DMS79 (cell line): ENCODE measurements at regions not wholly inside any gene's neighbourhood (a gene's known extent, or its start where the extent isn't known, plus 50 kb on each side); places are given as distances from the start of the nearest gene placed in this dataset.
"Not testable (repeated sequence)": the region's sequence is repeated elsewhere in the genome, so short reads cannot be mapped to it uniquely, and the experiment has no call there.

Experiments used
- DNase-seq: peaks from one replicate; lab custom pipeline; 2025; lab: John Stamatoyannopoulos, UW

DNA sequence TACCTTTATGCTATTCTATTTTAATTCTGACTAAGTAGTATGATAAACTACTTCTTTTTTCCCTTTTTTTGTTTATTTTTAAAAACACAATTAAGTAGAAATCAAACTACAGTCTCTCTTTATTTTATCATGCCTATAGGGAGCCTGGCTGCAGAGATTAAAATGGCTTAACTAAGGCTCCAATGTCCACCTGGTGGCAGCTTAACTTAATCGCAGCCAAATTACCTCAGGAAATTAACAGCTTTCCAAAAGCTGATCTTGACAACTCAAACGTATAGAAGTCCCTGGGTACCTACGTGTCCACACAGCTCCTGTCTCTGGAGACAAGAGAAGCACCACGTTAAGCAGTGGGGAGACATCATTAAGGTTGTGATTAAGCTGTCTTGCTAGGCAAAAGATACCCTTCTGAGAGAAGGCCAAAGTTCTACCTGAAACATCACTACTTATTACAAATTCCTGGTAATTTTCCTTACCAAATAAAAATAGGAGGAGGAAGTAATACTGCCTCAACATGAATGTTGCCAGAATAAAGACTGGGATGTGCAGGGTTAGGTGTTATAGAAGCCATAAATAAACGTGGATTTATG lies 63.2 kb upstream of the SNX19 start:
- peak; percentile 46 for DNase-seq

DNA sequence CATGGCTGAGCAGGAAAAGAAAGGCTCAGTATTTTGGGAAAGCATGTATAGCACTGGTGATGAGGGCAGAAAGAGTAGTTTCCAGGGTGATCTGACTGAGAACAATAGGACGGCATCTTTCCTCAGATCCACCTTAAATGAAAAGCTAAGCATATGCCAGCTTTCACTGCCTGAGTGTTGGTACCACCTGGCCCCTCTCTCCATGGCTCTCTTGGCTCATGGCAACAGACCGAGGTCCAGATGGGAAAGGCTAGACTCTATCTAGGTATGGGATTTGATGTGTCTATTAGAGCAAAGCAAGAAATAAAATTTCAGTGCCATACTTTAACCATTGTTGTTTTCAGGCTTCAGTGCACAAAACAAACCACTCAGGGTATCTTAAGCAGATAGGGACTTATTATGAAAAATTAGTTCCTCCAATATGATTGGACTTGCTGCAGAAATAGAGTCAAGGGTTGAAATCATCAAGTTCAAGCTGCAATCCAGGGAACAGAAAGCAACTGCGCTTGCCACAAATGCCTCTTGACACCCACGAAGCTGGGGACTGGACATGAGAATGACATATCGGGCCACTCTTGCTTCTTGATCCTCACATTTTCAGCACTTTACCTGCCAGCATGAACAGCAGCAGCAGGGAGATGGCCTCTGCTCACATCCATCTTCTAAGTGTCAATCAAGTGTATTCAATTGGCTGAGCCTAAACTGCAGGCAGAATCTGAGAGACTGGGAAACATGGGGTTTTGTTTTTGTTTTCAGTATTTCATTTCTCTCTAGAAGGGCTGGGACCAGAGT lies 64.0 kb upstream of the SNX19 start:
- peak; percentile 98 for DNase-seq

- not testable (repeated sequence) for DNase-seq
Observed at GRCh38 chr11:130984241-130984640, 68.0 kb upstream of the SNX19 start.

- DNase-seq: peak; percentile 98
Observed at GRCh38 chr11:130992788-130993187, 76.5 kb upstream of the SNX19 start.

DNA sequence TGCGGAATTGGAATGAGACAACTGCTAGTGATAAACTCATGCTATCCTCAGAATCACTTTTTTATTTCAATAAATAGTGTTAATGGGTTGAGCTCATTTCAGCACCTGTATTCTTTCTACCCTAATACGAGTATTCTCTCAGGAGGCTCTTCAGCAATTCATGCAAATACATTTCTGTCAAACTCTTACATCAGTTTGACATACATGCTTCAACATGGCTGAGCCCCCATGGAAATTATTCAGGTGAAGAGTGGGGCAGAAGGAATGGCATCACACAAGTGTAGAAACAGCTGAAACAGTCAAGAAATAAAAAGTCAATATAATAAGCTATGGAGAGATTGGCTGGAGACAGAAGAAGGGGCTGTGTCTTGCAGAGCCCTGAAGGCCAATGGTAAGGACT lies 77.8 kb upstream of the SNX19 start:
- no peak for DNase-seq

DNA sequence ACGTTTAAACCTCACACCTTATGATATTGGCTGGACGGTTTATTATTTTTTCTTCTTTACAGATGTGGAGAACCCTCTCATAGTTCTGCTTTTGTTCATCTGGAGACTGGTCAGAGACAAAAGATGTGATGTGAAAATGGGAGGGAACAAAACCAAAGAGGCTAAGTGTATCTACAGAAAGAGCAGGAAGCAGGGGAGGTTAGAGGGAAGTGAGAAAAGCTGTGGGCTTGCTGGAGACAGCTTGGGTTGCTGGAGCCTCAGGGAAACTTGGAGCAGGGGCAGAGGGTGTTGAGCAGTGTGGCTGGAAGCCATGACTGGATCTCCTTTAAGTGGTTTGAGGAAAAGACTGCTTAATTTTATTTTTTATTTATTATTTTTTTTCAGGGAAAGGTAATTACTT lies 79.0 kb upstream of the SNX19 start:
- DNase-seq: peak; percentile 79

DNA sequence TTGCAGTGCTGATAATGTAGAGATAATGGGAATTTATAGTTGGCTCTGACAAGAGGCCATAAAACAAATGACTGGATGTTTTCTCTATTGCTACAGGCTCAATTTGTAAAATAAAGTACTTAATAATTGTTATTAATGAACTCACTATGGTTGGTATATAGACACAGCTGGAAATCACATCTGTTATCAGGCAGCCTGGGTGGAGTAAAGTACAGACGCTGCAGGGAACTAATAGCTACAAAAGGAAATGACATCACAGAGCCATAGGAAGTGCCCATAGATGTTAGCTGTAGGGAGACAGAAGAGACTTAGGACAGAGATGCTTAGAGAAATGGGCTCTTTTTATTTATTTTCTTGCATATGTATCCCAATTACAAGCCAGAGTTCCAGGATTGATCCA lies 81.0 kb upstream of the SNX19 start:
- DNase-seq: peak; percentile 30

DNA sequence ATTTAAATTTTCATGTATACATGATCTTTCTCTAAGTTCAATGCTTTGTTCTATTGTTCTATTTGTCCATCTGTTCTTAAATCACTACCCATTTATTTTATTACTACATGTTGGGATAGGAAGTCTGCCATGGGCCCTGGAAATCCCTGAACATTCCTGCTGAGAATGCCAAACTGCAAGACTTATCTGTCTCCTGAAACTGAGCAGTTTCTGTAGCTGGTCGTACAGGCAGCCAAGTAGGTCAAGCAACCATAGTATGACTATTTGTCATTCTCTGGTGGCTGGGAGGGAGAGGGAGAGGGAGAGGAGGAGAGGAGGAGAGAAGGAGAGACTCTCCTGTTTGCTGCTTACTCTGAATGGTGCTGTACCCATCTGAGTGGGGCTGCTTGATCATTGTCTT lies 82.8 kb upstream of the SNX19 start:
- no peak for DNase-seq

DNA sequence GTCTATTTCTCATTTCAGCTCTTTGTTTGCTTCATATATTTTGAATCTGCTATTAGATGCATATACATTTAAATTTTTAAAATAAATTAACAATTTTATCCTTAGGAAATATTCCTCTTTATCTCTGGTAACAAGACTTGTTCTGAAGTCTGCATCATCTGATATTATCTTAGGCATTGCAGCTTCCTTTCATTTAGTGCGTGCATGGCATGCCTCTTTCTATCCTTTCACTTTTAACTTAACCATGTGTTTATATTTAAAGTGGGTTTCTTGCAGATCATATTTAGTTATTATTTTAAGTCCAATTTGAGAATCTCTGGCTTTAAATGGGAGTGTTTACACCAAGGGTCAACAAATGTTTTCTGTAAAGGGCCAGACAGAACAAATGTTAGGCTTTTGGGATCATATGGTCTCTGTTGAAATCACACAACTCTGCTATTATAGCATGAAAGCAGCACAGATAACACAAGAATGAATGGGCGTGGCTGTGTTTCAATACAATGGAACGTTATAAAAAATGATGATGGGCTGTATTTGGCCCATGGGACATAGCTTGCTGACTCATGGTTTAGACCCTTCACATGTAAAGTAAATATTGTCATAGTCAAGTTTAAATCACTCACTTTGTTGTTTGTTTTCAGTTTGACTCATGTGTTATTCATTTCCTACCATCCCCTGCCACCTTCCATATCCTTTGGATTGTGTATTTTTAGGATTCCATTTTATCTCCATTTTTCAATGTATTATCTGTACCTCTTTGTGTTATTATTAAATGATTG lies 83.9 kb upstream of the SNX19 start:
- peak; percentile 14 for DNase-seq

DNA sequence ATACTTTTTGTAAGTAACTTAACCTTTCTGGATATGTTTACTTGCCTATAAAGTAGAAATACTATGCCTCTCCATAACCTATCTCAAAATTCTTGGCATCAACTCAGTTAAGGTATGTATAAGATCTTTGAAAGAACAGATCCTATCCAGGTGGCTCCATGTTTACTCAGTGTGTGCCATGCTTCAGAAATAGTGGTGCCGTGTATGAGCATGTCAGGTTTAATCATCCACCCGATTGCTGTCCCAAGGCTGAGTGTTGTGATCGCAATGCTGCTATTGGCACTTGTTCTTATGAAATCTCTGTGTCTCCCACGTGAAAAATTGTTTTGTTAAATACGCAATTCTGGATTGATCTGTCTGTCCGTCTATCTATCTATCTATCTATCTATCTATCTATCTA lies 85.9 kb upstream of the SNX19 start:
- DNase-seq: no peak

GRCh38 chr11:131005829-131006228 lies 89.5 kb upstream of the SNX19 start:
- no peak for DNase-seq

DNA sequence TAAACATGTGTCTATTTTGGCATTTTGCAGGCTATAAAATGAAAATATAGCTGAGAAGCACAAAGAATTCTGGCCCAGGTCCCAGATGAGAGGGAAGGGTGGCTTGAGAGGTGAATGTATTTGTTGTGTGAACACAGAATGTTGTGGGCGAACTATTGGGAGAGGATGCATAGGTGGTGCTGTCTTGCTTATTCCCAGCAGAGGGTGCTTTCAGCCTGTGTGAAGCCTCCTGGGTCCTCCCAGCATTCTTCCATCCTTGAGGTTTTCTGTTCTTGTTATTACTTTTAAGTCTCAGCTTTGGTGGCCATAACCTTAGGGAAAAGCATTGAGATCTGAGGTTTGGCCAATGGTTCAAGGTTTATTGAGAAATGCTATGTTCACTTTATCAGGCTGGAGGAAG lies 108.7 kb upstream of the SNX19 start:
- peak; percentile 15 for DNase-seq

DNA sequence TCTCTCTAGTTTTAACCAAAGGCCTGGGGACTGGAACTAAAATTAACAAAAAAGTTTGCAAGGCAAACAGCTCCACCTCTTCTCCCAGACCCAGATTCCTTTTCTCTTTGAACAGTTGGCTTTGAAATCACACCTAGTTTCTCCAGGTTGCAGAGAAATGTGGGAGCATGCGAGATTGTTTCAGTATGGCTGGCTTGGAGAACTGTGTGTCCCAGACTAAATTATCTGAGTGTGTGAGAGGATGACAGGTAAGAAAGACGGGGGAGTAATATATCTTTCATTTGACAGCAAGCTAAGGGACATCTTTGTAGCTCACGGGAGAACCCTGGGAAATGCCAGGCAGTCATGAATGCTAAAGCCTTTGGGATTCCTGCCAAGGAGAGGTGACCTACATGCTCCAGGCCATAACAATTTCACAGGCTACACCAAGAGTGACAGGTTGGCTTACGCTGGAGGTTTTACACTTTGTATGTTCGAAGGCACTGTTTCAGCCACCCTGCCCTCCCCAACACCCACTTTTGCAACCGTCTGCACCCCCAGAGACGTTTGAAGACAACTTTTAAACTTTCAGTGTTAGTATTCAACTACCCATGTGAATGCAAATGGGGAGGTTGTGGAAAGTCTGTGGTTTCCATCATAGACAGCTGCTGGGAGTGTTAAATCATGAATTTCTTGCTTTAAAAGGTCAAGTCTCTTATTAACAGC lies 109.3 kb upstream of the SNX19 start:
- no peak for DNase-seq

DNA sequence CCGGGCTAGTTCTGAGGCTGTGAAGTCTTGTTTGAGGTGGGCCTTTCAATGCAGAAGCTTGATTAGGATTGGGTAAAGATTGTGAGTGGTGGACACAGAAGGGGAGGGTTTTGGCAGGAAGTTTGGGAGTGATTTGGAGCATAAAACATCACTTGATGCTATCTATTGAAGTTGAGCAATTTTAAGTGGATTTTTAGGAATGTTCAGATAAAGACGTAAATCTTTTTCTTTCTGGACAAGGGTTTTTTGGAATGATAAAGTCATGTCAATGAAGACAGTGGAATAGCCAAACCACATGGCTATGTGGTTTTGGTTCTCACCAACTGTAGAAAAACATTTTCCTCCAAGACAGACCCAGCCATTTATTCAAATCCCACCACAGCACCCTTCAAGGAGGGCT lies 111.2 kb upstream of the SNX19 start:
- DNase-seq: no peak

DNA sequence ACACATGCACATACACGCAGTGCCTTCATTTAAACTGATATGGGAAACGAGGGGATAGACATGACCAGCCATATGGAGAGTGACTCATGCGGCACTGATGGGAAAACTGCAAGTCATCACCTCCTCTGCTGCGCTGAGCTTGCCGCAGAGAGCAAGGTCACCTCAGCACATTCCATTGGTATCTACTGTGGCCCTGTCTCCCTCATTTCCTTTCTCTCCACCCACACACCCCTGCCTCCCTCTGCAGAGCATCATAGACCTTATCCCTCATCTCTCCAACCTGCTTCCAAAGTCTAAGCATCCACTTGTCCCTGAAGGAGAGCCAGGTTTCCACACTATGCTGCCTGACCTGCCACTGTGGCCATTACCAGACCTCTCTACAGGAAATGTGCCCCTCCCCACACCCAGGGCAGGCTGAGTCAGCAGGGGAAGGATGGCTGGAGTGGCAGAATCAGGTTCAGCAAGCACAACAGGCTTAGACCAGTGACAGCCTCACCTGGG lies 116.9 kb upstream of the SNX19 start:
- peak; percentile 70 for DNase-seq

- DNase-seq: no peak
Observed at GRCh38 chr11:131036514-131036913, 120.2 kb upstream of the SNX19 start.

- no peak for DNase-seq
Observed at GRCh38 chr11:131037873-131038272, 121.6 kb upstream of the SNX19 start.

- DNase-seq: no peak
Observed at GRCh38 chr11:131038597-131038996, 122.3 kb upstream of the SNX19 start.

DNA sequence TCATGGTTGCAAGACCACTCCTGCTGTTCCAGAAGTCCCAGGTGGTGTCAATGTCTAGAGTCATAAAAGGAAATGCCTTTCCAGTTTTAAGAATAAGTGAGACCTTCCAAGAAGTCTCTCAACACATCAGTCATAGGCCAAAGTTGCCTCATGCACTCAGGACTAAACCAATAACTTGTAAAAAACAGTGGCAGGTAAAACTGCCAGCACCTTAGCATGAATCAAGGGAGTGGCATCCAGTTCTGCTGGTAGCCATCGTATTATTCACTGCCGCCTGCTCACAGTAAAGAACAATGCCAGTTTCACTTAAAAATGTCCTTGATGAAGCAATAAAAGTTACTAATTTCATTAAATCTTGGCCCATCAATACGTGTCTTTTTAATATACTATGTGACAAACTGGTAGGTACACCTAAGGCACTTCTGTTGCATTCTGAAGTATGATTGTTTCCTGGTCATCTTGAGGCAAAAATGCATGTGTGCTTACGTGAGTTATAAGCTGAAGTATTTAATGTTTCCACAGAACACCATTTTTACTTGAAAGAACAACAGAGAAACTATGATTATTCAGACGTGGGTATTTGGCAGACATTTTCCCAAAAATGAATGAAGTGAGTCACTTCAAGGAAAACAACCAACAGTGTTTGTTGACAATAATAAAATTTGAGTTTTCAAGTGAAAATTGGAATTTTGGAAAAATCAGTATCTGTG lies 125.2 kb upstream of the SNX19 start:
- DNase-seq: peak; percentile 86

DNA sequence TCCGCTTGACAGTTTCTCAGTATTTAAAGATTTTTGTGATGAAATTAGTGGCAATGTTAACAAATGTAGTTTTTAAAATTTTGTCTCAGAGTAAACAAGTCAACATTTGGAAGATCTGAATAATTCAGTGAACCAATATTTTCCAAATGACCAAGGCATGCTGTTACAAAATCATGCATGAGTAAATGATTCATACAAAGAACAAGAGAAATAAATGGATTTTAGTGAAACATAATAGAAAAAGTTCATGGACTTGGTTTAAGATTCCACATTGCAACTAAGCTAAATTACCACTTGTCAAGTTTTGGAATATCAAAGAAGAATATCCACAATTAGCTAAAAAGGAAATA lies 125.7 kb upstream of the SNX19 start:
- DNase-seq: no peak

DNA sequence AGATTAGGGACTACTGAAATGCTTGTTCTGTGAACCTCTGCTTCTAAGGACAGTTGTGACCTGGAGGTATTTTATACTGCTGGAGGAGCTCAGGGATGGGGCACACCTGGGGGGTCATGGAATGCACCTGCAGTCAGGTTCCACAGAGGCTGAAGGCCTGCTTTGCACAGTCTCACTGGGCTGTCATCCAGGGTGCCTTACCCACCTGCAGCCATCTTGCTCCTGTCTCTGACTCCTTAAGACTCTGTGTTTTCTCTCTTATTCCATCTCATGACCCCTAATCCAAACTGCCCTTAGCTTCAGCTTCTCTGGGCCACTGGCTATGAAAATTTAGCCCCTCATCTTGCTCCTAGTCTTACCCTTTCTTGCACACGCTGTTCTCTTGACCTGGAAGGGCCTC lies 127.0 kb upstream of the SNX19 start:
- DNase-seq: no peak

GRCh38 chr11:131044851-131045250 lies 128.6 kb upstream of the SNX19 start:
- DNase-seq: no peak
